ENCODE measurements at regions not wholly inside any gene's neighbourhood (a gene's known extent, or its start where the extent isn't known, plus 50 kb on each side); places are given as distances from the start of the nearest gene placed in this dataset.

GRCh38 chr16:10332775-10333174 lies 53.1 kb upstream of the ATF7IP2 start:
- TF ChIP-seq CTCF (IDR thresholded peaks at IDR 0.05; ENCODE audit: low read depth, low read length, missing control alignments): no peak
- no peak for DNase-seq (ENCODE audit: extremely low read depth, low read depth)
- no peak overlapping the region for H3K4me3 ChIP-seq (replicated peaks; ENCODE audit: low read depth, low read length)

- no peak for DNase-seq (ENCODE audit: extremely low read depth, low read depth)
- H3K4me3 ChIP-seq (replicated peaks; ENCODE audit: low read depth, low read length): no peak overlapping the region
- TF ChIP-seq CTCF (IDR thresholded peaks at IDR 0.05; ENCODE audit: low read depth, low read length, missing control alignments): no peak
Observed at GRCh38 chr16:10333321-10334032, 52.4 kb upstream of the ATF7IP2 start.

GRCh38 chr16:10335681-10336080 lies 50.2 kb upstream of the ATF7IP2 start:
- H3K4me3 ChIP-seq (replicated peaks; ENCODE audit: low read depth, low read length): no peak overlapping the region

More at GRCh38 chr16:10335681-10336080, 50.2 kb upstream of the ATF7IP2 start:
- DNase-seq (ENCODE audit: extremely low read depth, low read depth): no peak
- no peak for TF ChIP-seq CTCF (IDR thresholded peaks at IDR 0.05; ENCODE audit: low read depth, low read length, missing control alignments)

Data from HFF-Myc (cell line).